H1 (cell line): ENCODE measurements at regions not wholly inside any gene's neighbourhood (a gene's known extent, or its start where the extent isn't known, plus 50 kb on each side); places are given as distances from the start of the nearest gene placed in this dataset.

Source experiments
- CTCF ChIA-PET: fragments of 300-600 bp; sonication (Branson Sonifier 250); formaldehyde crosslinking; loops from one replicate; lab custom pipeline; 2021; ENCODE audit not compliant: partially characterized antibody; lab: Charles Lee
- POLR2A ChIA-PET: fragments of 300-600 bp; sonication (Branson Sonifier 250); formaldehyde crosslinking; loops from one replicate; lab custom pipeline; 2021; ENCODE audit warnings: inconsistent platforms; ENCODE audit not compliant: partially characterized antibody; lab: Charles Lee
- DNase-seq, 2 experiments: peaks; one replicate each; pipeline versions ENCODE4 v3.0.0 to v3.0.0-alpha.2; 2010 to 2022; ENCODE audit warnings: low spot score in 2 of 2, low read depth in 1 of 2, mixed read lengths in 1 of 2
- FAIRE-seq: peaks from 2 replicates; lab custom pipeline; 2011; peaks lifted over from hg19 to GRCh38; lab: Jason Lieb, UNC
- H2AFZ ChIP-seq: 2 replicates; pipeline ENCODE4 v1.8.1; 2012; ENCODE audit warnings: low read length, inconsistent platforms
- H2AK5ac ChIP-seq: 2 replicates; pipeline ENCODE4 v1.6.1; 2013; ENCODE audit warnings: low read depth, low read length
- H2BK120ac ChIP-seq: replicated peaks from 2 replicates; pipeline ENCODE3; 2013; ENCODE audit warnings: low read depth, low read length, inconsistent platforms
- H2BK12ac ChIP-seq: 2 replicates; pipeline ENCODE4 v1.6.1; 2013; ENCODE audit warnings: low read depth, low read length
- H2BK15ac ChIP-seq: 2 replicates; pipeline ENCODE4 v1.6.1; 2013; ENCODE audit warnings: low read length
- H2BK20ac ChIP-seq: 2 replicates; pipeline ENCODE4 v1.6.1; 2013; ENCODE audit warnings: low read length
- H2BK5ac ChIP-seq: 2 replicates; pipeline ENCODE4 v1.6.1; 2013; ENCODE audit warnings: low read depth, low read length
- H3K14ac ChIP-seq: 2 replicates; pipeline ENCODE4 v1.6.1; 2013; ENCODE audit warnings: inconsistent platforms; ENCODE audit not compliant: insufficient read length
- H3K18ac ChIP-seq: 2 replicates; pipeline ENCODE4 v1.6.1; 2013; ENCODE audit warnings: low read length; ENCODE audit errors: extremely low read depth
- H3K23ac ChIP-seq: 2 replicates; pipeline ENCODE4 v1.6.1; 2013; ENCODE audit warnings: inconsistent platforms; ENCODE audit not compliant: insufficient read length
- H3K23me2 ChIP-seq: 2 replicates; pipeline ENCODE4 v1.6.1; 2013; ENCODE audit warnings: low read depth, low read length
- H3K27ac ChIP-seq: 2 replicates; pipeline ENCODE4 v1.6.1; 2011; ENCODE audit warnings: low read depth, low read length, inconsistent platforms
- H3K27me3 ChIP-seq, 4 experiments: replicated peaks in 1 of 4; 1 replicate in 1 of 4; 2 replicates in 3 of 4; pipeline versions ENCODE4 v1.6.1 to v1.8.1; 2011 to 2013; ENCODE audit warnings: low read length in 3 of 4, mild to moderate bottlenecking in 3 of 4, inconsistent platforms in 2 of 4, mixed read lengths in 2 of 4, moderate library complexity in 1 of 4; ENCODE audit not compliant: control insufficient read depth in 3 of 4, insufficient read depth in 3 of 4; ENCODE audit errors: extremely low read depth in 1 of 4
- H3K36me3 ChIP-seq, 4 experiments: 2 replicates each; pipeline versions ENCODE4 v1.6.1 to v1.8.1; 2011 to 2013; ENCODE audit warnings: mild to moderate bottlenecking in 4 of 4, low read length in 3 of 4, moderate library complexity in 2 of 4, control low read depth in 1 of 4, inconsistent platforms in 1 of 4; ENCODE audit not compliant: insufficient read depth in 4 of 4, control insufficient read depth in 2 of 4
- H3K4ac ChIP-seq: replicated peaks from 2 replicates; pipeline ENCODE3; 2013; ENCODE audit warnings: low read length, low read depth, mixed read lengths, inconsistent platforms; ENCODE audit not compliant: insufficient read length
- H3K4me1 ChIP-seq, 4 experiments: replicated peaks in 1 of 4; 1 replicate in 1 of 4; 2 replicates in 3 of 4; pipeline versions ENCODE4 v1.6.1 to v1.8.1; 2011 to 2013; ENCODE audit warnings: low read length in 3 of 4, inconsistent platforms in 2 of 4, mixed read lengths in 1 of 4; ENCODE audit not compliant: insufficient read depth in 4 of 4, control insufficient read depth in 3 of 4
- H3K4me2 ChIP-seq, 2 experiments: 2 replicates each; pipeline versions ENCODE4 v1.6.1 to v1.8.1; 2011 to 2013; ENCODE audit warnings: low read depth in 2 of 2, low read length in 2 of 2, control low read depth in 1 of 2, inconsistent platforms in 1 of 2, mild to moderate bottlenecking in 1 of 2; ENCODE audit not compliant: insufficient read depth in 1 of 2
- H3K4me3 ChIP-seq, 4 experiments: fragments of 200-600, 300-600 bp in 1 of 4; sonication (generic), shearing (Covaris generic), sonication (Bioruptor Twin) in 1 of 4; 2 replicates each; pipeline versions ENCODE4 v1.5.1 to v1.8.1; 2011 to 2016; ENCODE audit warnings: low read length in 4 of 4, low read depth in 3 of 4, control low read depth in 2 of 4, inconsistent platforms in 2 of 4, mild to moderate bottlenecking in 2 of 4, mixed read lengths in 1 of 4, moderate library complexity in 1 of 4; ENCODE audit not compliant: insufficient read depth in 2 of 4; ENCODE audit errors: extremely low read depth in 1 of 4
- H3K56ac ChIP-seq: replicated peaks from 2 replicates; pipeline ENCODE3; 2013; ENCODE audit warnings: low read depth, mild to moderate bottlenecking, mixed read lengths, low read length, inconsistent platforms; ENCODE audit not compliant: insufficient read length
- H3K79me1 ChIP-seq: 2 replicates; pipeline ENCODE4 v1.6.1; 2013; ENCODE audit warnings: low read depth, low read length, control low read depth
- H3K79me2 ChIP-seq, 2 experiments: 2 replicates each; pipeline versions ENCODE4 v1.6.1 to v1.8.1; 2012 to 2013; ENCODE audit warnings: low read length in 2 of 2, mild to moderate bottlenecking in 2 of 2, inconsistent platforms in 1 of 2; ENCODE audit not compliant: insufficient read depth in 2 of 2, control insufficient read depth in 1 of 2
- H3K9ac ChIP-seq, 4 experiments: replicated peaks in 1 of 4; 1 replicate in 1 of 4; 2 replicates in 3 of 4; pipeline versions ENCODE4 v1.6.1 to v1.8.1; 2011 to 2013; ENCODE audit warnings: low read depth in 3 of 4, low read length in 3 of 4, control low read depth in 2 of 4, mild to moderate bottlenecking in 2 of 4, moderate library complexity in 2 of 4, inconsistent platforms in 1 of 4; ENCODE audit errors: extremely low read depth in 1 of 4
- H3K9me3 ChIP-seq, 2 experiments: 2 replicates each; pipeline versions ENCODE4 v1.6.1 to v1.8.1; 2012 to 2013; ENCODE audit warnings: mild to moderate bottlenecking in 2 of 2, moderate library complexity in 2 of 2, control low read depth in 1 of 2, inconsistent platforms in 1 of 2, low read depth in 1 of 2, low read length in 1 of 2, mixed read lengths in 1 of 2; ENCODE audit not compliant: insufficient read depth in 2 of 2
- H4K20me1 ChIP-seq, 2 experiments: replicated peaks in 1 of 2; 2 replicates each; pipeline versions ENCODE3 to v1.8.1; 2011 to 2013; ENCODE audit warnings: inconsistent platforms in 2 of 2, low read length in 2 of 2, mild to moderate bottlenecking in 1 of 2; ENCODE audit not compliant: insufficient read depth in 2 of 2, control insufficient read depth in 1 of 2
- H4K5ac ChIP-seq: 2 replicates; pipeline ENCODE4 v1.6.1; 2013; ENCODE audit warnings: low read length, low read depth, mixed read lengths, inconsistent platforms; ENCODE audit not compliant: insufficient read length
- H4K8ac ChIP-seq: 2 replicates; pipeline ENCODE4 v1.8.0; 2013; ENCODE audit warnings: mild to moderate bottlenecking, moderate library complexity, low read length, inconsistent platforms; ENCODE audit not compliant: insufficient read depth; ENCODE audit errors: extremely low read depth
- H4K91ac ChIP-seq: replicated peaks from 2 replicates; pipeline ENCODE3; 2013; ENCODE audit warnings: low read length, mixed read lengths, inconsistent platforms; ENCODE audit not compliant: insufficient read length
- ASH2L ChIP-seq: fragments of 200-600, 300-600 bp; sonication (generic); IDR thresholded peaks from one replicate; pipeline ENCODE4 v1.7.1; 2017; ENCODE audit warnings: low read length
- CEBPB ChIP-seq: IDR thresholded peaks from 2 replicates; pipeline ENCODE4 v1.6.1; 2012; ENCODE audit warnings: low read depth, low read length
- E2F6 ChIP-seq: IDR thresholded peaks from 2 replicates; pipeline ENCODE4 v1.6.1; 2012; ENCODE audit warnings: inconsistent platforms
- FOSL1 ChIP-seq: IDR thresholded peaks from 2 replicates; pipeline ENCODE4 v1.6.1; 2011; ENCODE audit warnings: mild to moderate bottlenecking, low read depth, low read length, moderate library complexity; ENCODE audit not compliant: insufficient read depth
- NRF1 ChIP-seq: IDR thresholded peaks from 2 replicates; pipeline ENCODE4 v1.6.1; 2011; ENCODE audit warnings: mild to moderate bottlenecking, low read depth, low read length, improper control_type of control experiment
- POU5F1 ChIP-seq: IDR thresholded peaks from 2 replicates; pipeline ENCODE4 v1.6.1; 2011; ENCODE audit warnings: low read depth, mild to moderate bottlenecking, low read length, moderate library complexity
- SIRT6 ChIP-seq: IDR thresholded peaks from one replicate; pipeline ENCODE4 v1.7.1; 2012; ENCODE audit warnings: low read length, inconsistent platforms
- SIX5 ChIP-seq: IDR thresholded peaks from 2 replicates; pipeline ENCODE4 v1.6.1; 2011; ENCODE audit warnings: mild to moderate bottlenecking, low read depth, low read length
- SRF ChIP-seq: IDR thresholded peaks from 2 replicates; pipeline ENCODE4 v1.6.1; 2011; ENCODE audit warnings: mild to moderate bottlenecking, low read depth, low read length, moderate library complexity
- SUZ12 ChIP-seq: fragments of 200-600 bp; sonication (generic); IDR thresholded peaks from 2 replicates; pipeline ENCODE4 v1.6.1; 2012; ENCODE audit warnings: mild to moderate bottlenecking, inconsistent platforms, low read length, moderate library complexity, mixed read lengths
- ZNF274 ChIP-seq: IDR thresholded peaks from 2 replicates; pipeline ENCODE4 v1.7.0; 2012; ENCODE audit warnings: low read length, borderline replicate concordance; ENCODE audit errors: extremely low read depth
- WGBS, 2 experiments: shearing (Covaris generic) in 1 of 2; methylation state at CpG; one replicate each; pipeline versions ENCODE4 v1.1.6 to v1.1.7; 2013 to 2015; ENCODE audit warnings: low lambda C conversion rate in 2 of 2, mixed read lengths in 2 of 2, inconsistent platforms in 1 of 2, low coverage in 1 of 2, missing lambda C conversion rate in 1 of 2; ENCODE audit not compliant: insufficient replicate concordance in 2 of 2, insufficient coverage in 1 of 2, insufficient read length in 1 of 2; ENCODE audit errors: extremely low coverage in 1 of 2, missing lambda C conversion rate in 1 of 2; 5-methylcytosine and 5-hydroxymethylcytosine counted together

GRCh38 chr9:115939065-115939765 lies 214.4 kb upstream of the PAPPA start:
- H3K18ac ChIP-seq: no peak overlapping the region
- H3K27me3 ChIP-seq: no peaks in the 10 kb centered on the region
- no peak overlapping the region for H2BK20ac ChIP-seq
- no peaks in the 10 kb centered on the region for H4K20me1 ChIP-seq
- H2BK5ac ChIP-seq: no peak overlapping the region
- no peak overlapping the region for H3K4me2 ChIP-seq
- H3K4ac ChIP-seq: no peak overlapping the region
- DNase-seq: no peak
- H2BK120ac ChIP-seq: no peak overlapping the region
- H3K23ac ChIP-seq: no peak overlapping the region
- H3K79me1 ChIP-seq: no peaks in the 10 kb centered on the region
- POLR2A ChIA-PET: no interaction called here
- H3K56ac ChIP-seq: no peak overlapping the region
- no peaks in the 10 kb centered on the region for H3K9me3 ChIP-seq
- no peak overlapping the region for H4K91ac ChIP-seq
- H3K9ac ChIP-seq: no peak overlapping the region
- no peak overlapping the region for H4K8ac ChIP-seq
- no peak overlapping the region for H4K5ac ChIP-seq
- H2BK15ac ChIP-seq: no peak overlapping the region
- H3K23me2 ChIP-seq: no peaks in the 10 kb centered on the region
- TF ChIP-seq SRF: no peak
- no peak for TF ChIP-seq E2F6
- TF ChIP-seq FOSL1: no peak
- TF ChIP-seq SIRT6: no peak
- no peak for TF ChIP-seq POU5F1
- TF ChIP-seq SIX5: no peak
- no peak for TF ChIP-seq ZNF274
- no peak for TF ChIP-seq CEBPB
- TF ChIP-seq NRF1: no peak
- TF ChIP-seq SUZ12: no peak
- TF ChIP-seq ASH2L: no peak
- TF ChIP-seq, all 59 proteins: peak for 0
- Histone ChIP-seq H3K4me1 (no peaks in the 10 kb centered on the region), H3K27ac (no peak overlapping the region), H3K14ac (no peak overlapping the region), H2BK12ac (no peak overlapping the region), H3K36me3 (no peaks in the 10 kb centered on the region), H2AFZ (no peak overlapping the region), H3K4me3 (no peak overlapping the region), H2AK5ac (no peak overlapping the region), H3K79me2 (no peaks in the 10 kb centered on the region)
- FAIRE-seq: no peak
- WGBS, 2 experiments: 93% methylated on average over 2 of the region's 2 CpGs; no CpG with 5 or more reads in 1 of the 2 experiments
- CTCF ChIA-PET: no interaction called here
